Astrocyte of the spinal cord (primary cell): ENCODE measurements at regions not wholly inside any gene's neighbourhood (a gene's known extent, or its start where the extent isn't known, plus 50 kb on each side); places are given as distances from the start of the nearest gene placed in this dataset.

Experiments used
- DNase-seq: peaks from one replicate; pipeline ENCODE4 v3.0.0; 2011; ENCODE audit warnings: low read depth, low spot score
- H3K4me3 ChIP-seq: 2 replicates; pipeline ENCODE4 v1.5.1; 2011; ENCODE audit warnings: low read depth, mild to moderate bottlenecking, low read length, moderate library complexity
- in situ Hi-C: cut with HindIII; loops from 2 replicates; pipeline ENCODE4 v1.10.0; 2017; ENCODE audit warnings: low sequenced_read_pairs
- TF ChIP-seq, protein P1 (sequence below): IDR thresholded peaks from 2 replicates; pipeline ENCODE4 v1.5.1; 2012; ENCODE audit warnings: low read depth, mild to moderate bottlenecking, low read length, inconsistent platforms

DNA sequence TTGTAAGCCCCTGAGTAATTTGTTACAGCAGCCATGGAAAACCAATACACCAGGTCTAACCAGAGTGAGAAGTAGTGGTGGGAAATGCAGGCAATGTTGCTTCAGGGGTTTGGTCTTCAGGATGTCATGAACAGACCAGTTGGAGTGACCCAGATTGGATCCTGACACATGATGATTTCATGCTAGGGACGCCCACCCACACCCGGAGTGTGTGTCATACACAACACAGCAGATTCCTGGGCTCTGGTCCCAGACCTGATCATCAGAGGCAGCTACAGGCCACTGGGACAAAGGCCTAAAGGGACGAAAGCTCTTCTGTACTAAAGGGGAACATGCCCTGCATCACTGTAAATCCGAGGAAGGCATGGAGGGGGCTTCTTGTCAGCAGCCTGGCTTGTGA lies 194.2 kb downstream of the NSG2 start:
- TF ChIP-seq, protein P1, sequence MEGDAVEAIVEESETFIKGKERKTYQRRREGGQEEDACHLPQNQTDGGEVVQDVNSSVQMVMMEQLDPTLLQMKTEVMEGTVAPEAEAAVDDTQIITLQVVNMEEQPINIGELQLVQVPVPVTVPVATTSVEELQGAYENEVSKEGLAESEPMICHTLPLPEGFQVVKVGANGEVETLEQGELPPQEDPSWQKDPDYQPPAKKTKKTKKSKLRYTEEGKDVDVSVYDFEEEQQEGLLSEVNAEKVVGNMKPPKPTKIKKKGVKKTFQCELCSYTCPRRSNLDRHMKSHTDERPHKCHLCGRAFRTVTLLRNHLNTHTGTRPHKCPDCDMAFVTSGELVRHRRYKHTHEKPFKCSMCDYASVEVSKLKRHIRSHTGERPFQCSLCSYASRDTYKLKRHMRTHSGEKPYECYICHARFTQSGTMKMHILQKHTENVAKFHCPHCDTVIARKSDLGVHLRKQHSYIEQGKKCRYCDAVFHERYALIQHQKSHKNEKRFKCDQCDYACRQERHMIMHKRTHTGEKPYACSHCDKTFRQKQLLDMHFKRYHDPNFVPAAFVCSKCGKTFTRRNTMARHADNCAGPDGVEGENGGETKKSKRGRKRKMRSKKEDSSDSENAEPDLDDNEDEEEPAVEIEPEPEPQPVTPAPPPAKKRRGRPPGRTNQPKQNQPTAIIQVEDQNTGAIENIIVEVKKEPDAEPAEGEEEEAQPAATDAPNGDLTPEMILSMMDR = no peak
- in situ Hi-C loops = no loop called here
- no peak for DNase-seq
- H3K4me3 ChIP-seq = no peak overlapping the region

DNA sequence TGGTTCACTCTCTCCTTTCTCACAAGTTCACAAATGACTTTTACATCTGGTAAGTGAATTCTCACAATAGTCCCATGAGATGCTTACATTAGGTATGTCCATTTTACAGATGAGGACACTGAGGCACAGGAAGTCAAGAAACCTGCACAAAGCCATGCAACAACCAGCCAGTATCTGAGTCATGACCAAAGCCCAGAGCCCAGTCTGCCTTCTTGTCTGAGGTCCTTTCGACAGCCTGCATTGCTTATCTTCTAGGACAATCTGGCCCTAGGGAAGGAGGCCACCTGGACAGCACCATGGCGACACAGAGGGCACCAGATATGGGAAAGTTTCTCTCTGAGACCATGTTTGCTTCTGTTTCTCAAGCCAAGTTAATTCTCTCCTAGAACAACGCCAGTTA lies 197.1 kb downstream of the NSG2 start:
- no peak overlapping the region for H3K4me3 ChIP-seq
- TF ChIP-seq, protein P1 = no peak
- in situ Hi-C loops = no loop called here
- DNase-seq = no peak

DNA sequence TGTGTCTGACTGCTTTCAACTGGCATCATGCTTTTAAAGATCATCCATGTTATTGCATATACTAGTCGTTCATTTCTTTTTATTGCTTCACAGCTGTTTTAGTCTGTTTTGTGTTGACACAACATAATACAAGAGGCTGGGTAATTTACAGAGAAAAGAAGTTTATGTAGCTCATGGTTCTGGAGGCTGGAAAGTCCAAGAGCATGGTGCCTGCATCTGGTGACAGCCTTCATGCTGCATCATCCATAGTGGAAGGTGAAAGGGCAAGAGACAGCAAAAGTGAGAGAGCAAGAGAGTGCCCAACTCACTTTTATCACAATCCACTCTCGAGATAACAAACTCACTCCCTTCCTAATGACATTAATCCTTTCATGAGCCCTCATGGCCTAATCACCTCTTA lies 198.4 kb downstream of the NSG2 start:
- TF ChIP-seq, protein P1 = no peak
- in situ Hi-C loops = no loop called here
- H3K4me3 ChIP-seq = no peak overlapping the region
- no peak for DNase-seq

DNA sequence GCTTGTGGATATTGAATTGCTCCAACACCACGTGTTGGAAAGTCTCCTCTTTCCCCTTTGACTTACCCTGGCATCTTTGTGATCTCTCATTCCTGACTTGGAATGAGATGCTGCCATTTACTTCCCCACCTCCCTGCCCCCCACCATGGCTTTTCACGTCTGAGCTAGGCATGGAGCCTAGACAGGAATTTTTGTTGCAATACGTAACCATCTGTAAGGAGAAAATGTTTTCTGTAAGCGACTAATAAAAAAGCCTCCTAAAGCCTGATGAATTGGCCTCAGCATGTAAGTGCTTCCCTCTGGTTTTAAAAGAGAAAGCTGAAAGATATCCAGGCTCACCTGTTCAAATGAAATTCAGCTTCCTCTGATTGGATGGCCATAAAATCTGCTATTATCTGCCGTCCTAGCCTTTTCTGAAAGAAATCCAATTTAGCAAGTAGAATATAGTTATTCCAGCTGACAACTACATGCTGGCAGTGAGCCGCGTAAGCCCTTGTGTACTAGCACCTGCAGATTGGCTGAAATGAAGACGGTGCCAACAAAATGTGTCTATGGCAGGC lies 200.1 kb downstream of the NSG2 start:
- in situ Hi-C loops = no loop called here
- TF ChIP-seq, protein P1 = no peak
- peak; percentile 20 for DNase-seq
- H3K4me3 ChIP-seq = no peak overlapping the region

DNA sequence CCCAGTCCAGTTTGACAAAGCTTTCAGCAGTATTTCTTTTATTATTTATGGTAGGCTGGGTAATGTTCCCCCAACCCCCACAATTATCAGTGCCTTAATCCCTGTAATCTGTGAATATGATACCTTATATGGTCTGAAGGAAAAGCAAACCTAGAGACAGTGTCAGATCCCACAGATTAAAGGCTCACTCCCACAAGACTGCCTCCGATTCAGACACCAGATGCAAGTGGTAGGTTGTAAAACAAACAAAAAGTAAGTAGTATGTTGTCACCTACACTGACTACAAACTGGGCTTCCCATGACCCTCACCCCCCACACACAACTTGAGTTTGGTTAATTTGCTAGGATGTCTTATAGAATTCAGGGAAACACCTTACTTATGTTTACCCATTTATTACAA lies 201.2 kb downstream of the NSG2 start:
- H3K4me3 ChIP-seq = no peak overlapping the region
- TF ChIP-seq, protein P1 = no peak
- DNase-seq = no peak
- in situ Hi-C loops = no loop called here

DNA sequence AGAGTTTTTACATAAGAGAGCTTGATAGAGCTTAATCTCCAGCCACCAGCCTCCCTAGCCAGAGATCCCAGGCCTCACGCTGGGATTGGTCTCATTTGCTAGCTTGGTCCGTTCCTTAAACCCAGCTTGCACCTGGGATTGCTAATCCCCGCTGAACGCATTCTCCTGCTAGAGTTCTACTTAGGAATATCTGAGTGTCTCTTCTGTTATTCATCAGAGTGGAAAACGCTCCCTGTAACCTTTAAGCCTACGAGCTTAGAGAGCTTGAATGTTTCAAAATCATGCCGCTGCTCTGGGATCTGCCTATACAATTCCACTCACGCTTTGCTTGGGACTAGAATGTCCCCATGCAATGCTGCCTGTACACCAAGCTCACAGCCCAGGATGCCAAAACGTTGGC lies 201.8 kb downstream of the NSG2 start:
- TF ChIP-seq, protein P1 = no peak
- in situ Hi-C loops = no loop called here
- no peak overlapping the region for H3K4me3 ChIP-seq
- DNase-seq = no peak
